ENCODE measurements at regions not wholly inside any gene's neighbourhood (a gene's known extent, or its start where the extent isn't known, plus 50 kb on each side); places are given as distances from the start of the nearest gene placed in this dataset.
A peak's percentile ranks its signal among the peaks of the same experiment; 100 is the strongest.

DNA sequence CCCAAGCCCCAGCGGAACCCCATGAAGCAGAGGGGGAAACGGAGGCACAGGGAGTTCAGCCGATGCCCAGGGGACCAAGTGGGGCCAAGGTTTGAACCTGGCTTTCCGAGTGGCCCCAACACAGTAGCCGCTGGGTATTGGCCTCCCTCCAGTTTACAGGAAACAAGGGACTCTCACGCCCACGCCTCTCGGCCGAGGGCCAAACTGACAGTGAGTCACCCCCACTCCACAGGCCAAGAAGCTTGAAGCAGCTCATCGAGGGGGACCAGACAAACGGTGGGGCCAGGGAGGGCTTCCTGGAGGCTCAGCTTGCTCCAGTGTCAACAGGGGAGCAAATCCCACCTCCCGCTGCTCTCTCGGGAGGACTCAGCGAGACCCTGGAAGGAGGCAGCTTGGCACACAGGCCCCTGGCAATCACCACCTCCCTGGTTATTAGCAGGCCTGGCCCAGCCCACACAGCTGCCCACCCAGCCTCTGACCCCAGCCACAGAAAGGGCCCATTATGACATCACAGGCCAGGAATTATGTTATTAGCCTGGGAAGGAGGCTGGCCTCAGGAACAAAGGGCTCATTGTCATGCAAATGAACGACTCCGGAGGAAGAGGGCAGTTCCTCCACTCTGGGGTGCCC is 54.6 kb downstream of the NCOR2 start:
- peaks cover 28% of the 10 kb centered on the region for H3K4me1 ChIP-seq (ENCODE audit: control insufficient read depth, insufficient read depth, low read length)
- WGBS (ENCODE audit: insufficient coverage): 84% methylated on average over 16 of the region's 16 CpGs
- no peaks in the 10 kb centered on the region for H3K27me3 ChIP-seq (ENCODE audit: control insufficient read depth, insufficient read depth, low read length)
- TF ChIP-seq, protein P1, sequence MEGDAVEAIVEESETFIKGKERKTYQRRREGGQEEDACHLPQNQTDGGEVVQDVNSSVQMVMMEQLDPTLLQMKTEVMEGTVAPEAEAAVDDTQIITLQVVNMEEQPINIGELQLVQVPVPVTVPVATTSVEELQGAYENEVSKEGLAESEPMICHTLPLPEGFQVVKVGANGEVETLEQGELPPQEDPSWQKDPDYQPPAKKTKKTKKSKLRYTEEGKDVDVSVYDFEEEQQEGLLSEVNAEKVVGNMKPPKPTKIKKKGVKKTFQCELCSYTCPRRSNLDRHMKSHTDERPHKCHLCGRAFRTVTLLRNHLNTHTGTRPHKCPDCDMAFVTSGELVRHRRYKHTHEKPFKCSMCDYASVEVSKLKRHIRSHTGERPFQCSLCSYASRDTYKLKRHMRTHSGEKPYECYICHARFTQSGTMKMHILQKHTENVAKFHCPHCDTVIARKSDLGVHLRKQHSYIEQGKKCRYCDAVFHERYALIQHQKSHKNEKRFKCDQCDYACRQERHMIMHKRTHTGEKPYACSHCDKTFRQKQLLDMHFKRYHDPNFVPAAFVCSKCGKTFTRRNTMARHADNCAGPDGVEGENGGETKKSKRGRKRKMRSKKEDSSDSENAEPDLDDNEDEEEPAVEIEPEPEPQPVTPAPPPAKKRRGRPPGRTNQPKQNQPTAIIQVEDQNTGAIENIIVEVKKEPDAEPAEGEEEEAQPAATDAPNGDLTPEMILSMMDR (IDR thresholded peaks at IDR 0.05): no peak
- Mint-ChIP-seq H3K9me3 (no peaks in the 10 kb centered on the region), H3K27ac (no peak overlapping the region), H3K36me3 (no peaks in the 10 kb centered on the region), H3K4me1 (peaks cover 16 to 41% of the 10 kb centered on the region in 2 donors), H3K27me3 (ENCODE audit: low read depth in 2 of 2) (no peaks in the 10 kb centered on the region), H3K4me3 (no peak overlapping the region)
- no peak for DNase-seq
- ATAC-seq: no peak
- no peak overlapping the region for H3K4me3 ChIP-seq (ENCODE audit: low read length)
- H3K27ac ChIP-seq (ENCODE audit: low read length): no peak overlapping the region
- no peaks in the 10 kb centered on the region for H3K36me3 ChIP-seq (ENCODE audit: control insufficient read depth, insufficient read depth, low read length)
- intact Hi-C loops (cut with micrococcal nuclease): no loop called here
- H3K9me3 ChIP-seq (ENCODE audit: control insufficient read depth, insufficient read depth, low read length): no peaks in the 10 kb centered on the region

DNA sequence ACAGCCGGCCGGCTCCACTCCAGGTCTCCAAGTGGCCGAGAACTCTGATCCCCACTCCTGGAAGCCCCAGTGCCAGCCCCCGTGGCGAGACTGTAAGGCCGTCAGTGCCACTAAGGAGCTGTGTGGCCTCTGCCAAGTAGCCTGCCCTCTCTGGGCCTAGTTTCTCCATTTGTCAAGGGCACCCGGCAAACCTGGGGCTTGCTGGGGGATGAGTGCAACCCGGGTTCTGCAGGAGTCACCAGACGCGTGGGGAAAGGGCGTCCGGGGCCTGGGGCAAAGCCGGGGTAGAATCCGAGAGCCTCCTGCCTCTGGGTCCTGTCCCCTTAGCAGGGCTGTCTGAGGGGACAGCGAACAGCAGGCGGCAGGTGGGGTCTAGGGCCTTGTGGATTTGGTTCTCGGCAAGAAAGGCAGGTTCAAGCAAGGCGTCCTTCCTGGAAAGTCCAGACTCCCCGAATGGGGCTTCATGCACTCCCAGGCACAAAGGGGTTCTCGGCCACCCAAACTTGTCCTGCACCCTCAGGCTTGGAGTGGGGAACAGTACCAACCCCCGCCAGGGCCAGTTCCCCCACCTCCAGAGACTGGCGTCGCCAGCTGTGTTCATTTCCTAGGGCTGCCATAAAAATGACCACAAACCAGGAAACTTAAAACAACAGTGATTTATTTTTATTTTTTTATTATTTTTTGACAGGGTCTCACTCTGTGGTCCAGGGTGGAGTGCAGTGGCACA is 56.0 kb downstream of the NCOR2 start:
- Mint-ChIP-seq H3K27ac (no peak overlapping the region), H3K9me3 (no peaks in the 10 kb centered on the region), H3K4me1 (peaks cover 27 to 52% of the 10 kb centered on the region in 2 donors), H3K27me3 (ENCODE audit: low read depth in 2 of 2) (no peaks in the 10 kb centered on the region), H3K36me3 (no peaks in the 10 kb centered on the region), H3K4me3 (no peak overlapping the region)
- Histone ChIP-seq H3K9me3 (ENCODE audit: control insufficient read depth, insufficient read depth, low read length) (no peaks in the 10 kb centered on the region), H3K27ac (ENCODE audit: low read length) (no peak overlapping the region), H3K4me3 (ENCODE audit: low read length) (no peak overlapping the region), H3K27me3 (ENCODE audit: control insufficient read depth, insufficient read depth, low read length) (no peaks in the 10 kb centered on the region), H3K36me3 (ENCODE audit: control insufficient read depth, insufficient read depth, low read length) (no peaks in the 10 kb centered on the region), H3K4me1 (ENCODE audit: control insufficient read depth, insufficient read depth, low read length) (peaks cover 34% of the 10 kb centered on the region)
- 89% methylated on average over 23 of the region's 23 CpGs for WGBS (ENCODE audit: insufficient coverage)
- ATAC-seq (no peak), DNase-seq (no peak)
- TF ChIP-seq, protein P1 (IDR thresholded peaks at IDR 0.05): no peak
- intact Hi-C loops (cut with micrococcal nuclease): no loop called here

DNA sequence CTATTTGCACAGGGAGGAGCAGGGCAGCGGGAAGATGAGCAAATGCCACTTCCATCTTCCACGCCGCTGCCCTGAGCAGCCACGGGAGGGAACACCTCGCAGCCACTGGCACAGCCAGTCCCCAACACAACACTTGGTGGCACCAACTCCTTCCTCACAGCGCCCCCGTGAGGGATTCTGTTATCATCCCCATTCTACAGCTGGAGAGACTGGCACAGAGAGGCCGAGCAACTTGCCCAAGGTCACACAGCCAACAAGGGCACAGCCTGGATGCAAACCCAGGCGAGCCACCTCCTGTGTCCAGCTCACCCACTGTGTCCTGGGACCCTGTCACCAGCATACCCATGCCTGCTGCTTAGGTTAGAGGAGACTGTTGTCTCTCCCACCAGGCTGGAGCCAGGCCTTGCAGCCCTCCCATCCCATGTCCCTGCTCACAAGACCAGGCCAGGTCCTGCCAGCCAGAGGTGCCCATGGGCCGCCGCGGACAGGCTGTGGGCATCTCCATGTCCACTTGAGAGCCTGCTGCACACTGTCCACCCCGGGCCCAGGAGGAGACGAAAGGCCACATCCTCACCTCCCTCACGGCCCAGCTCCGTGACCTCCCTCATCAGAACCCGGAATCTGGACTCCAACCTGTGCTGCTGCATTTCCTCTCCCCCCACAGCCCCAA is 57.0 kb downstream of the NCOR2 start:
- Histone ChIP-seq H3K9me3 (ENCODE audit: control insufficient read depth, insufficient read depth, low read length) (no peaks in the 10 kb centered on the region), H3K27me3 (ENCODE audit: control insufficient read depth, insufficient read depth, low read length) (no peaks in the 10 kb centered on the region), H3K4me3 (ENCODE audit: low read length) (no peak overlapping the region), H3K4me1 (ENCODE audit: control insufficient read depth, insufficient read depth, low read length) (peaks cover 36% of the 10 kb centered on the region), H3K27ac (ENCODE audit: low read length) (no peak overlapping the region), H3K36me3 (ENCODE audit: control insufficient read depth, insufficient read depth, low read length) (no peaks in the 10 kb centered on the region)
- Mint-ChIP-seq H3K4me3 (no peak overlapping the region), H3K27ac (peak overlapping the region in 1 of 2 donors; percentile 23), H3K4me1 (peaks cover 29 to 57% of the 10 kb centered on the region in 2 donors), H3K27me3 (ENCODE audit: low read depth in 2 of 2) (no peaks in the 10 kb centered on the region), H3K36me3 (no peaks in the 10 kb centered on the region), H3K9me3 (no peaks in the 10 kb centered on the region)
- ATAC-seq (no peak), DNase-seq (peak in 1 of 2 donors; percentile 15)
- 94% methylated on average over 17 of the region's 17 CpGs for WGBS (ENCODE audit: insufficient coverage)
- intact Hi-C loops (cut with micrococcal nuclease): no loop called here
- TF ChIP-seq, protein P1 (IDR thresholded peaks at IDR 0.05): no peak
